ENCODE measurements at regions not wholly inside any gene's neighbourhood (a gene's known extent, or its start where the extent isn't known, plus 50 kb on each side); places are given as distances from the start of the nearest gene placed in this dataset.
"Not testable (repeated sequence)": the region's sequence is repeated elsewhere in the genome, so short reads cannot be mapped to it uniquely, and the experiment has no call there.

GRCh38 chr5:164237486-164237885, 732.1 kb downstream of the MAT2B start:
- H3K4me3 Mint-ChIP-seq (ENCODE audit: unreplicated experiment) = no peak overlapping the region
- H3K27ac Mint-ChIP-seq (ENCODE audit: unreplicated experiment) = no peak overlapping the region
- H3K9me3 Mint-ChIP-seq (ENCODE audit: low read depth) = no peaks in the 10 kb centered on the region
- no peaks in the 10 kb centered on the region for H3K27me3 Mint-ChIP-seq (ENCODE audit: low read depth)
- DNase-seq (ENCODE audit: low spot score) = no peak
- H3K4me1 Mint-ChIP-seq (ENCODE audit: low read depth) = peaks cover 31% of the 10 kb centered on the region
- no peaks in the 10 kb centered on the region for H3K36me3 Mint-ChIP-seq (ENCODE audit: low read depth)
- no peak for TF ChIP-seq CTCF (IDR thresholded peaks at IDR 0.05)

- not testable (repeated sequence) for H3K4me3 Mint-ChIP-seq (ENCODE audit: unreplicated experiment); H3K27ac Mint-ChIP-seq (ENCODE audit: unreplicated experiment); H3K27me3 Mint-ChIP-seq (ENCODE audit: low read depth); H3K9me3 Mint-ChIP-seq (ENCODE audit: low read depth); H3K36me3 Mint-ChIP-seq (ENCODE audit: low read depth); DNase-seq (ENCODE audit: low spot score); H3K4me1 Mint-ChIP-seq (ENCODE audit: low read depth)
Observed at GRCh38 chr5:164251781-164252180, 746.4 kb downstream of the MAT2B start.

GRCh38 chr5:164253764-164254163, 748.3 kb downstream of the MAT2B start:
- Mint-ChIP-seq H3K9me3 (ENCODE audit: low read depth) (no peaks in the 10 kb centered on the region), H3K27ac (ENCODE audit: unreplicated experiment) (no peak overlapping the region), H3K27me3 (ENCODE audit: low read depth) (peaks cover 8% of the 10 kb centered on the region), H3K4me3 (ENCODE audit: unreplicated experiment) (no peak overlapping the region), H3K36me3 (ENCODE audit: low read depth) (no peaks in the 10 kb centered on the region), H3K4me1 (ENCODE audit: low read depth) (no peaks in the 10 kb centered on the region)
- no peak for DNase-seq (ENCODE audit: low spot score)
- TF ChIP-seq CTCF (IDR thresholded peaks at IDR 0.05) = no peak

GRCh38 chr5:164255598-164256213, 750.3 kb downstream of the MAT2B start:
- DNase-seq (ENCODE audit: low spot score) = no peak
- peaks cover 8% of the 10 kb centered on the region for H3K27me3 Mint-ChIP-seq (ENCODE audit: low read depth)
- H3K36me3 Mint-ChIP-seq (ENCODE audit: low read depth) = no peaks in the 10 kb centered on the region
- no peaks in the 10 kb centered on the region for H3K9me3 Mint-ChIP-seq (ENCODE audit: low read depth)
- no peaks in the 10 kb centered on the region for H3K4me1 Mint-ChIP-seq (ENCODE audit: low read depth)
- no peak for TF ChIP-seq CTCF (IDR thresholded peaks at IDR 0.05)
- no peak overlapping the region for H3K27ac Mint-ChIP-seq (ENCODE audit: unreplicated experiment)
- H3K4me3 Mint-ChIP-seq (ENCODE audit: unreplicated experiment) = no peak overlapping the region

GRCh38 chr5:164256351-164256750, 750.9 kb downstream of the MAT2B start:
- Mint-ChIP-seq H3K27ac (ENCODE audit: unreplicated experiment) (no peak overlapping the region), H3K4me1 (ENCODE audit: low read depth) (no peaks in the 10 kb centered on the region), H3K4me3 (ENCODE audit: unreplicated experiment) (no peak overlapping the region), H3K27me3 (ENCODE audit: low read depth) (peaks cover 8% of the 10 kb centered on the region), H3K36me3 (ENCODE audit: low read depth) (no peaks in the 10 kb centered on the region), H3K9me3 (ENCODE audit: low read depth) (no peaks in the 10 kb centered on the region)
- TF ChIP-seq CTCF (IDR thresholded peaks at IDR 0.05) = no peak
- DNase-seq (ENCODE audit: low spot score) = no peak

GRCh38 chr5:164256954-164257353, 751.5 kb downstream of the MAT2B start:
- Mint-ChIP-seq H3K27ac (ENCODE audit: unreplicated experiment) (no peak overlapping the region), H3K36me3 (ENCODE audit: low read depth) (no peaks in the 10 kb centered on the region), H3K27me3 (ENCODE audit: low read depth) (peaks cover 8% of the 10 kb centered on the region), H3K4me1 (ENCODE audit: low read depth) (no peaks in the 10 kb centered on the region), H3K4me3 (ENCODE audit: unreplicated experiment) (no peak overlapping the region), H3K9me3 (ENCODE audit: low read depth) (no peaks in the 10 kb centered on the region)
- no peak for DNase-seq (ENCODE audit: low spot score)
- no peak for TF ChIP-seq CTCF (IDR thresholded peaks at IDR 0.05)
